NCI-H524 (cell line): ENCODE measurements at regions not wholly inside any gene's neighbourhood (a gene's known extent, or its start where the extent isn't known, plus 50 kb on each side); places are given as distances from the start of the nearest gene placed in this dataset.

Source experiments
- DNase-seq, 2 experiments: peaks; one replicate each; lab custom pipeline; 2025; lab: John Stamatoyannopoulos, UW

GRCh38 chr1:39136638-39137037 is 67.9 kb upstream of the MACF1 start:
- no peak for DNase-seq

GRCh38 chr1:39139723-39140360 is 64.7 kb upstream of the MACF1 start:
- DNase-seq, result no peak

GRCh38 chr1:39141925-39142324 is 62.6 kb upstream of the MACF1 start:
- no peak for DNase-seq

GRCh38 chr1:39142401-39143060 is 62.0 kb upstream of the MACF1 start:
- no peak for DNase-seq

GRCh38 chr1:39144924-39145323 is 59.6 kb upstream of the MACF1 start:
- DNase-seq, result no peak

- no peak for DNase-seq
Observed at GRCh38 chr1:39145331-39145965, 59.0 kb upstream of the MACF1 start.

- no peak for DNase-seq
Observed at GRCh38 chr1:39146681-39147080, 57.8 kb upstream of the MACF1 start.

- no peak for DNase-seq
Observed at GRCh38 chr1:39147099-39148025, 57.1 kb upstream of the MACF1 start.

GRCh38 chr1:39148942-39149341 is 55.6 kb upstream of the MACF1 start:
- no peak for DNase-seq

GRCh38 chr1:39149509-39149908 is 55.0 kb upstream of the MACF1 start:
- peak in 1 of 2 experiments; percentile 24 for DNase-seq

- DNase-seq, result no peak
Observed at GRCh38 chr1:39150779-39151178, 53.7 kb upstream of the MACF1 start.

- DNase-seq, result no peak
Observed at GRCh38 chr1:39151267-39151666, 53.2 kb upstream of the MACF1 start.

- DNase-seq, result no peak
Observed at GRCh38 chr1:39152923-39153322, 51.6 kb upstream of the MACF1 start.

- DNase-seq, result no peak
Observed at GRCh38 chr1:39153684-39154083, 50.8 kb upstream of the MACF1 start.

GRCh38 chr1:39154553-39155421 is 49.7 kb upstream of the MACF1 start:
- no peak for DNase-seq
